Colonic mucosa (tissue), 4 donors: ENCODE measurements at regions not wholly inside any gene's neighbourhood (a gene's known extent, or its start where the extent isn't known, plus 50 kb on each side); places are given as distances from the start of the nearest gene placed in this dataset.

Experiments used
- DNase-seq: peaks from one replicate; pipeline ENCODE4 v3.0.0-alpha.2; 2020
- H3K27ac ChIP-seq: fragments of 200-600 bp; one replicate; pipeline ENCODE4 v1.8.0; 2021
- H3K27me3 ChIP-seq: fragments of 200-600 bp; one replicate; pipeline ENCODE4 v1.8.0; 2021
- H3K36me3 ChIP-seq: fragments of 200-600 bp; one replicate; pipeline ENCODE4 v1.8.0; 2021
- H3K4me1 ChIP-seq: fragments of 200-600 bp; one replicate; pipeline ENCODE4 v1.8.0; 2021; ENCODE audit warnings: mild to moderate bottlenecking
- H3K4me3 ChIP-seq: fragments of 200-600 bp; one replicate; pipeline ENCODE4 v1.8.0; 2021
- H3K9ac ChIP-seq, 2 donors: one replicate each; pipeline ENCODE4 v1.7.0; 2013; ENCODE audit warnings: control low read depth in 2 of 2, low read depth in 2 of 2, low read length in 2 of 2
- H3K9me3 ChIP-seq: fragments of 200-600 bp; one replicate; pipeline ENCODE4 v1.8.0; 2021
- intact Hi-C: fragments of 100-400 bp; cut with DNase I; formaldehyde crosslinking; loops from one replicate; pipeline ENCODE4 v1.14.1; 2022
- TF ChIP-seq, protein P1 (sequence below): fragments of 200-600 bp; IDR thresholded peaks from one replicate; pipeline ENCODE4 v1.8.0; 2022; ENCODE audit warnings: antibody characterized with exemption, mild to moderate bottlenecking
- donor health status: healthy.
- donor health status: DM: no; HTN: no; CAD: no.
- donor health status: DM: no; HTN: no; CAD: no.

DNA sequence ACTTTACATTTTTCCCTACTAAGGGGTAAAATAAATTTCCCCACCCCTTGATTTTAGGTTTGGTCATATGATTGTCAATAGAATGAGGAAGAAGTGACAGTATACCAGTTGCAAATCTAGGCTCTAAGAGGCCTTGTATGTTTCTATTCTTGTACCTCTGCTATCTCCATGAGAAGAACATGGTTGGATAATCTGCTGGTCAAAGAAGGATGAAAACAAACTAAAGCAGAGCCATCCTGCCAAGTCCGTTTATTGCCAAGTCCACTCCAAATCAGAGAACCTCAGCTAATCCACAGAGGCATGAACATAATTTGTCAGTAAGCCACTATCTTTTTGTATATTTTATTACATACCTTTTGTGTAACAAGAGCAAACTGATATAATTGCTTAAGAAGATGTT lies 98.0 kb downstream of the CRPPA start:
- intact Hi-C loops = no loop called here
- H3K36me3 ChIP-seq = no peaks in the 10 kb centered on the region
- TF ChIP-seq, protein P1, sequence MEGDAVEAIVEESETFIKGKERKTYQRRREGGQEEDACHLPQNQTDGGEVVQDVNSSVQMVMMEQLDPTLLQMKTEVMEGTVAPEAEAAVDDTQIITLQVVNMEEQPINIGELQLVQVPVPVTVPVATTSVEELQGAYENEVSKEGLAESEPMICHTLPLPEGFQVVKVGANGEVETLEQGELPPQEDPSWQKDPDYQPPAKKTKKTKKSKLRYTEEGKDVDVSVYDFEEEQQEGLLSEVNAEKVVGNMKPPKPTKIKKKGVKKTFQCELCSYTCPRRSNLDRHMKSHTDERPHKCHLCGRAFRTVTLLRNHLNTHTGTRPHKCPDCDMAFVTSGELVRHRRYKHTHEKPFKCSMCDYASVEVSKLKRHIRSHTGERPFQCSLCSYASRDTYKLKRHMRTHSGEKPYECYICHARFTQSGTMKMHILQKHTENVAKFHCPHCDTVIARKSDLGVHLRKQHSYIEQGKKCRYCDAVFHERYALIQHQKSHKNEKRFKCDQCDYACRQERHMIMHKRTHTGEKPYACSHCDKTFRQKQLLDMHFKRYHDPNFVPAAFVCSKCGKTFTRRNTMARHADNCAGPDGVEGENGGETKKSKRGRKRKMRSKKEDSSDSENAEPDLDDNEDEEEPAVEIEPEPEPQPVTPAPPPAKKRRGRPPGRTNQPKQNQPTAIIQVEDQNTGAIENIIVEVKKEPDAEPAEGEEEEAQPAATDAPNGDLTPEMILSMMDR = no peak
- H3K27me3 ChIP-seq = no peaks in the 10 kb centered on the region
- H3K4me3 ChIP-seq = no peak overlapping the region
- no peaks in the 10 kb centered on the region for H3K9me3 ChIP-seq
- H3K27ac ChIP-seq = no peak overlapping the region
- no peaks in the 10 kb centered on the region for H3K4me1 ChIP-seq
- no peak for DNase-seq
- no peak overlapping the region for H3K9ac ChIP-seq

GRCh38 chr7:16320099-16320660 lies 101.2 kb downstream of the CRPPA start:
- Histone ChIP-seq H3K27ac (no peak overlapping the region), H3K4me1 (no peaks in the 10 kb centered on the region), H3K27me3 (no peaks in the 10 kb centered on the region), H3K9ac (no peak overlapping the region), H3K36me3 (no peaks in the 10 kb centered on the region), H3K4me3 (no peak overlapping the region), H3K9me3 (no peaks in the 10 kb centered on the region)
- TF ChIP-seq, protein P1 = no peak
- intact Hi-C loops = no loop called here
- DNase-seq = no peak

DNA sequence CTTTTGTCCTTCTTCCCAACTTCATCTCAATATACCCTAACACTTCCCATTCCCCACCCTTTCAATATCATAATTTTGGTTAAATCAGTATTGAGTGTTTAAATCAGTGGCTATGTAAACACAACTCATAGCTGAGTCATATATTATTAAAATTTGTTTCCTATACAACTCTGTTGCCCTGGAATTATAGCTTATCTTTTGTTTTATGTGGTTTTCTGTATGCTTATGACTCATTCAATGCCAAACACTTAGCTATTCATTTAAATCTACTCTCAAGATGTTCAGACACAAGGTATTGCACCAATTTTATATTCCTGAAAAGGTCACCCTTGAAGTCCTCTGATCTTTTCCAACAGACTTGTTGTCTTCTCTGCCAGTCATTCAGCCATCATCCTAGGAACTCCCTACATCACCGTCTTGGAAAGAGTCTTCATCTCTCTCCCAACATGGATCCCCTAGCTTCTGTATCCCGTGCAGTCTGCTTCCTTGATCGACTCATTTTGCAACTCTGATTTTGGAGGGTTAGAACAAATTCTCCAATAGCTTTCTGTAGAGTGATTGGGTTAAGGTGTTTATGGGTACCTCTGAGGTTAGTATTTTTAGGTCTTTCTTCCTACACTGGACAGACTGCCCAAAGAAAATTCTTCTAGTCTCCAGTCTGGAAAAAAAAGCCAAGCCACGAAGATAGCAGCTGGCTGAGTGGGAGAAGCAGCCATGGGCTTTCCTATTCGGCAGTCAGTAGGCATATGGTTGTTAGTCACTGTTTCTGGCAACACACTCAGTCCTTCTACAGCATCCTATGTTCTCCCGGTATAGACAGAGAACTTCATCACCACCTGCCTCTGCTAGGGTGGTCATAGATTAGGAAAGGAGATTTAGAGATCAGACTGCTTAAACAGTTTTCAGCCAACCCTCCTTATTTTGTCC lies 102.1 kb downstream of the CRPPA start:
- Histone ChIP-seq H3K9me3 (no peaks in the 10 kb centered on the region), H3K36me3 (no peaks in the 10 kb centered on the region), H3K27me3 (no peaks in the 10 kb centered on the region), H3K27ac (no peak overlapping the region), H3K4me1 (no peaks in the 10 kb centered on the region), H3K9ac (no peak overlapping the region), H3K4me3 (no peak overlapping the region)
- TF ChIP-seq, protein P1 = no peak
- intact Hi-C loops = no loop called here
- DNase-seq = no peak

GRCh38 chr7:16318463-16318862 lies 102.9 kb downstream of the CRPPA start:
- intact Hi-C loops = no loop called here
- Histone ChIP-seq H3K9ac (no peak overlapping the region), H3K4me1 (no peaks in the 10 kb centered on the region), H3K9me3 (no peaks in the 10 kb centered on the region), H3K4me3 (no peak overlapping the region), H3K27ac (no peak overlapping the region), H3K36me3 (no peaks in the 10 kb centered on the region), H3K27me3 (no peaks in the 10 kb centered on the region)
- DNase-seq = no peak
- TF ChIP-seq, protein P1 = no peak

GRCh38 chr7:16317406-16317805 lies 103.9 kb downstream of the CRPPA start:
- Histone ChIP-seq H3K27ac (no peak overlapping the region), H3K4me1 (no peaks in the 10 kb centered on the region), H3K9me3 (no peaks in the 10 kb centered on the region), H3K36me3 (no peaks in the 10 kb centered on the region), H3K9ac (no peak overlapping the region), H3K4me3 (no peak overlapping the region), H3K27me3 (no peaks in the 10 kb centered on the region)
- no peak for DNase-seq
- TF ChIP-seq, protein P1 = no peak
- intact Hi-C loops = no loop called here
